Mammary epithelial cell (primary cell): ENCODE measurements at regions not wholly inside any gene's neighbourhood (a gene's known extent, or its start where the extent isn't known, plus 50 kb on each side); places are given as distances from the start of the nearest gene placed in this dataset.

Experiments
- CTCF ChIP-seq, 2 donors: IDR thresholded peaks in 1 of 2; conservative IDR thresholded peaks in 1 of 2; 2 replicates each; pipeline ENCODE4 v1.5.1; 2011 to 2012; ENCODE audit warnings: inconsistent platforms in 2 of 2, low read length in 2 of 2, mild to moderate bottlenecking in 2 of 2, control low read depth in 1 of 2, low read depth in 1 of 2; ENCODE audit not compliant: insufficient read depth in 1 of 2; ENCODE audit errors: extremely low read depth in 1 of 2
- EZH2 ChIP-seq: IDR thresholded peaks from 2 replicates; pipeline ENCODE4 v1.6.1; 2012; ENCODE audit warnings: low read length, inconsistent platforms, borderline replicate concordance

- TF ChIP-seq CTCF (conservative IDR thresholded peaks at IDR 0.05 in 1 of 2, IDR thresholded peaks at IDR 0.05 in 1 of 2; ENCODE audit: extremely low read depth in 1 of 2, insufficient read depth in 1 of 2, low read depth in 1 of 2, low read length in 2 of 2) = no peak
- TF ChIP-seq EZH2 = no peak
These were observed 370.3 kb upstream of the OPRM1 start for GRCh38 chr6:153668758-153669157.
